Glomerular visceral epithelial cell (primary cell): ENCODE measurements at regions not wholly inside any gene's neighbourhood (a gene's known extent, or its start where the extent isn't known, plus 50 kb on each side); places are given as distances from the start of the nearest gene placed in this dataset.
"Not testable (repeated sequence)": the region's sequence is repeated elsewhere in the genome, so short reads cannot be mapped to it uniquely, and the experiment has no call there.

Experiments used
- DNase-seq: peaks from one replicate; pipeline ENCODE4 v3.0.0-alpha.2; 2016; ENCODE audit errors: extremely low spot score

GRCh38 chr13:91014696-91015095, 332.8 kb upstream of the MIR17HG start:
- DNase-seq: no peak

GRCh38 chr13:91017031-91017668, 330.3 kb upstream of the MIR17HG start:
- peak; percentile 62 for DNase-seq

GRCh38 chr13:91017669-91018053, 329.8 kb upstream of the MIR17HG start:
- peak; percentile 36 for DNase-seq

- no peak for DNase-seq
Measured at GRCh38 chr13:91020461-91021034, 326.9 kb upstream of the MIR17HG start.

- no peak for DNase-seq
Measured at GRCh38 chr13:91024157-91024792, 323.2 kb upstream of the MIR17HG start.

GRCh38 chr13:91025442-91025841, 322.0 kb upstream of the MIR17HG start:
- DNase-seq: no peak

GRCh38 chr13:91031508-91031907, 316.0 kb upstream of the MIR17HG start:
- DNase-seq: no peak

- DNase-seq: no peak
Measured at GRCh38 chr13:91032104-91032503, 315.4 kb upstream of the MIR17HG start.

GRCh38 chr13:91036886-91037285, 310.6 kb upstream of the MIR17HG start:
- DNase-seq: no peak

- DNase-seq: no peak
Measured at GRCh38 chr13:91042870-91043269, 304.6 kb upstream of the MIR17HG start.

GRCh38 chr13:91045351-91046034, 302.0 kb upstream of the MIR17HG start:
- peak; percentile 9 for DNase-seq

GRCh38 chr13:91046715-91047327, 300.7 kb upstream of the MIR17HG start:
- DNase-seq: no peak

- DNase-seq: no peak
Measured at GRCh38 chr13:91050970-91051369, 296.5 kb upstream of the MIR17HG start.

- DNase-seq: no peak
Measured at GRCh38 chr13:91052876-91053275, 294.6 kb upstream of the MIR17HG start.

- DNase-seq: no peak
Measured at GRCh38 chr13:91053318-91054065, 294.0 kb upstream of the MIR17HG start.

GRCh38 chr13:91054902-91055301, 292.6 kb upstream of the MIR17HG start:
- no peak for DNase-seq

- DNase-seq: no peak
Measured at GRCh38 chr13:91056746-91057145, 290.7 kb upstream of the MIR17HG start.

GRCh38 chr13:91057507-91057906, 290.0 kb upstream of the MIR17HG start:
- DNase-seq: not testable (repeated sequence)

- DNase-seq: peak; percentile 25
Measured at GRCh38 chr13:91058066-91058465, 289.4 kb upstream of the MIR17HG start.

- DNase-seq: no peak
Measured at GRCh38 chr13:91058919-91059318, 288.6 kb upstream of the MIR17HG start.

GRCh38 chr13:91066745-91067144, 280.7 kb upstream of the MIR17HG start:
- DNase-seq: no peak

- no peak for DNase-seq
Measured at GRCh38 chr13:91072486-91072885, 275.0 kb upstream of the MIR17HG start.
